Neural cell (in vitro differentiated cells): ENCODE measurements at regions not wholly inside any gene's neighbourhood (a gene's known extent, or its start where the extent isn't known, plus 50 kb on each side); places are given as distances from the start of the nearest gene placed in this dataset.

ENCODE experiments used
- CTCF ChIP-seq: fragments of 450-650 bp; IDR thresholded peaks from 2 replicates; pipeline ENCODE4 v1.5.1; 2014; ENCODE audit warnings: antibody characterized with exemption, mild to moderate bottlenecking, moderate library complexity; ENCODE audit not compliant: poor library complexity, severe bottlenecking
- EP300 ChIP-seq: fragments of 450-650 bp; conservative IDR thresholded peaks from 2 replicates; pipeline ENCODE4 v1.6.1; 2014; ENCODE audit warnings: antibody characterized with exemption, mild to moderate bottlenecking, moderate library complexity; ENCODE audit not compliant: poor library complexity, severe bottlenecking
- EZH2 ChIP-seq: fragments of 200-600, 300-800 bp; shearing (Covaris generic), sonication (generic); IDR thresholded peaks from 2 replicates; pipeline ENCODE4 v1.6.1; 2014; ENCODE audit warnings: antibody characterized with exemption, low read length, borderline replicate concordance, mild to moderate bottlenecking; ENCODE audit not compliant: insufficient read depth, poor library complexity, severe bottlenecking
- POLR2AphosphoS5 ChIP-seq: IDR thresholded peaks from 2 replicates; pipeline ENCODE4 v1.6.1; 2012
- RAD21 ChIP-seq: fragments of 450-650 bp; conservative IDR thresholded peaks from 2 replicates; pipeline ENCODE4 v1.6.1; 2014; ENCODE audit warnings: antibody characterized with exemption, mild to moderate bottlenecking, moderate library complexity
- REST ChIP-seq: IDR thresholded peaks from 2 replicates; pipeline ENCODE4 v1.6.1; 2012; ENCODE audit warnings: borderline replicate concordance
- SMC3 ChIP-seq: fragments of 450-650 bp; conservative IDR thresholded peaks from 2 replicates; pipeline ENCODE4 v1.6.1; 2014; ENCODE audit warnings: antibody characterized with exemption, mild to moderate bottlenecking, moderate library complexity; ENCODE audit not compliant: poor library complexity
- TAF1 ChIP-seq: IDR thresholded peaks from 2 replicates; pipeline ENCODE4 v1.6.1; 2012; ENCODE audit warnings: low read depth

- TF ChIP-seq CTCF (no peak), POLR2AphosphoS5 (no peak), REST (no peak), EZH2 (no peak), TAF1 (no peak), EP300 (no peak), RAD21 (no peak), SMC3 (no peak)
Observed at GRCh38 chr6:50120300-50120699, 70.6 kb upstream of the DEFB112 start.
